ENCODE measurements at regions not wholly inside any gene's neighbourhood (a gene's known extent, or its start where the extent isn't known, plus 50 kb on each side); places are given as distances from the start of the nearest gene placed in this dataset.

- WGBS (ENCODE audit: insufficient coverage): 100% methylated on average over 1 of the region's 3 CpGs
- Histone ChIP-seq H3K27me3 (ENCODE audit: control insufficient read depth, insufficient read depth, low read length) (no peaks in the 10 kb centered on the region), H3K4me3 (ENCODE audit: low read length) (no peak overlapping the region), H3K27ac (ENCODE audit: low read length) (no peak overlapping the region), H3K36me3 (ENCODE audit: control insufficient read depth, insufficient read depth, low read length) (no peaks in the 10 kb centered on the region), H3K9me3 (replicated peaks; ENCODE audit: control insufficient read depth, low read depth, low read length) (peaks cover 5% of the 10 kb centered on the region), H3K4me1 (ENCODE audit: control insufficient read depth, insufficient read depth, low read length) (no peaks in the 10 kb centered on the region)
- no peak for DNase-seq
These were observed 76.7 kb upstream of the WDR75 start for GRCh38 chr2:189364607-189365006.

DNA sequence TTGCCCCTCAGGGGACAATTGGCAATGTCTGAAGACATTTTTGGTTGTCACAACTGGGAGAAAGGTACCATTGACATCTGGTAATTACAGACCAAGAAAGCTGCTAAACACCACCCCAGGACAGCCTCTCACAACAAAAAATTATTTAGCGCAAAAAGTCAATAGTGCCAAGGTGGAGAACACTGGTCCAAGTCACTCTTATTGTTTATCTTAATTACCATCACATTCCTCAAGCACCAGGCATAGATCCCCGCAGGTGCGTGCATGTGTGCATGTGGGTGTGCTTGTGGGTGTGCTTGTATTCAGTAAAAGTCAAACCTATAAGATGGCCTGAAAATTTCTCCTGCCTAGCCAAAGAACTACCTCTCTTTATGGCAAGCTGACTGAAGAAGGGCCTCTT lies 74.9 kb upstream of the WDR75 start:
- Histone ChIP-seq H3K27me3 (ENCODE audit: control insufficient read depth, insufficient read depth, low read length) (no peaks in the 10 kb centered on the region), H3K9me3 (replicated peaks; ENCODE audit: control insufficient read depth, low read depth, low read length) (no peaks in the 10 kb centered on the region), H3K4me3 (ENCODE audit: low read length) (no peak overlapping the region), H3K4me1 (ENCODE audit: control insufficient read depth, insufficient read depth, low read length) (no peaks in the 10 kb centered on the region), H3K36me3 (ENCODE audit: control insufficient read depth, insufficient read depth, low read length) (no peaks in the 10 kb centered on the region), H3K27ac (ENCODE audit: low read length) (no peak overlapping the region)
- DNase-seq: no peak
- no CpG with 5 or more reads among the region's 3 CpGs for WGBS (ENCODE audit: insufficient coverage)

- no peaks in the 10 kb centered on the region for H3K9me3 ChIP-seq (replicated peaks; ENCODE audit: control insufficient read depth, low read depth, low read length)
- no peaks in the 10 kb centered on the region for H3K36me3 ChIP-seq (ENCODE audit: control insufficient read depth, insufficient read depth, low read length)
- H3K4me3 ChIP-seq (ENCODE audit: low read length): no peak overlapping the region
- no peak for DNase-seq
- H3K27me3 ChIP-seq (ENCODE audit: control insufficient read depth, insufficient read depth, low read length): no peaks in the 10 kb centered on the region
- 44% methylated on average over 1 of the region's 2 CpGs for WGBS (ENCODE audit: insufficient coverage)
- no peak overlapping the region for H3K27ac ChIP-seq (ENCODE audit: low read length)
- no peaks in the 10 kb centered on the region for H3K4me1 ChIP-seq (ENCODE audit: control insufficient read depth, insufficient read depth, low read length)
These were observed 73.9 kb upstream of the WDR75 start for GRCh38 chr2:189367343-189367742.

GRCh38 chr2:189369566-189369965 lies 71.7 kb upstream of the WDR75 start:
- Histone ChIP-seq H3K36me3 (ENCODE audit: control insufficient read depth, insufficient read depth, low read length) (no peaks in the 10 kb centered on the region), H3K27ac (ENCODE audit: low read length) (no peak overlapping the region), H3K4me1 (ENCODE audit: control insufficient read depth, insufficient read depth, low read length) (no peaks in the 10 kb centered on the region), H3K4me3 (ENCODE audit: low read length) (no peak overlapping the region), H3K27me3 (ENCODE audit: control insufficient read depth, insufficient read depth, low read length) (no peaks in the 10 kb centered on the region), H3K9me3 (replicated peaks; ENCODE audit: control insufficient read depth, low read depth, low read length) (no peaks in the 10 kb centered on the region)
- no peak for DNase-seq
- no CpG with 5 or more reads among the region's 3 CpGs for WGBS (ENCODE audit: insufficient coverage)

DNA sequence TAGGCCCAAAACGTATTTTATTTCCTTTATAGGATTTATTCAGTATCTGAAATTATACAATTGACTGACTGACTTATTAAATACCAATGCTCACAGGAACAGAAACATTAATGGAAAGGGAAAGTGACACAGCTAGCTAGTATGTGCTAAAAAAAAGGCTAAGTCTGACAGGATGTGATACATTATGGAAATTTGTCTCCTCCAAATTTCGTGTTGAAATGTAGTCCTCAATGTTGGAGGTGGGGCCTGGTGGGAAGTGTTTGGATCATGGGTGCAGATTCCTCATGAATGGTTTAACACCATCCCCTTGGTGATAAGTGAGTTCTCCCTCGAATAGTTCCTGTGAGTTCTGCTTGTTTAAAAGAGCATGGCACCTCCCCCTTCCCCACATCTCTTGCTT lies 70.6 kb upstream of the WDR75 start:
- WGBS (ENCODE audit: insufficient coverage): 80% methylated on average over 1 of the region's 3 CpGs

GRCh38 chr2:189372688-189373257 lies 68.5 kb upstream of the WDR75 start:
- peak; percentile 95 for DNase-seq

More for the DNA sequence above, 70.6 kb upstream of the WDR75 start:
- Histone ChIP-seq H3K9me3 (replicated peaks; ENCODE audit: control insufficient read depth, low read depth, low read length) (no peaks in the 10 kb centered on the region), H3K4me3 (ENCODE audit: low read length) (no peak overlapping the region), H3K36me3 (ENCODE audit: control insufficient read depth, insufficient read depth, low read length) (no peaks in the 10 kb centered on the region), H3K27me3 (ENCODE audit: control insufficient read depth, insufficient read depth, low read length) (no peaks in the 10 kb centered on the region), H3K4me1 (ENCODE audit: control insufficient read depth, insufficient read depth, low read length) (no peaks in the 10 kb centered on the region), H3K27ac (ENCODE audit: low read length) (no peak overlapping the region)
- no peak for DNase-seq

GRCh38 chr2:189374481-189374880 lies 66.8 kb upstream of the WDR75 start:
- Histone ChIP-seq H3K4me3 (ENCODE audit: low read length) (no peak overlapping the region), H3K4me1 (ENCODE audit: control insufficient read depth, insufficient read depth, low read length) (no peaks in the 10 kb centered on the region), H3K9me3 (replicated peaks; ENCODE audit: control insufficient read depth, low read depth, low read length) (no peaks in the 10 kb centered on the region), H3K36me3 (ENCODE audit: control insufficient read depth, insufficient read depth, low read length) (no peaks in the 10 kb centered on the region), H3K27ac (ENCODE audit: low read length) (no peak overlapping the region), H3K27me3 (ENCODE audit: control insufficient read depth, insufficient read depth, low read length) (no peaks in the 10 kb centered on the region)
- no peak for DNase-seq

More at GRCh38 chr2:189372688-189373257, 68.5 kb upstream of the WDR75 start:
- H3K27ac ChIP-seq (ENCODE audit: low read length): peak overlapping the region; percentile 79
- H3K27me3 ChIP-seq (ENCODE audit: control insufficient read depth, insufficient read depth, low read length): no peaks in the 10 kb centered on the region
- no peaks in the 10 kb centered on the region for H3K36me3 ChIP-seq (ENCODE audit: control insufficient read depth, insufficient read depth, low read length)
- H3K4me1 ChIP-seq (ENCODE audit: control insufficient read depth, insufficient read depth, low read length): no peaks in the 10 kb centered on the region
- WGBS (ENCODE audit: insufficient coverage): no CpG with 5 or more reads among the region's 1 CpG
- no peak overlapping the region for H3K4me3 ChIP-seq (ENCODE audit: low read length)
- no peaks in the 10 kb centered on the region for H3K9me3 ChIP-seq (replicated peaks; ENCODE audit: control insufficient read depth, low read depth, low read length)

DNA sequence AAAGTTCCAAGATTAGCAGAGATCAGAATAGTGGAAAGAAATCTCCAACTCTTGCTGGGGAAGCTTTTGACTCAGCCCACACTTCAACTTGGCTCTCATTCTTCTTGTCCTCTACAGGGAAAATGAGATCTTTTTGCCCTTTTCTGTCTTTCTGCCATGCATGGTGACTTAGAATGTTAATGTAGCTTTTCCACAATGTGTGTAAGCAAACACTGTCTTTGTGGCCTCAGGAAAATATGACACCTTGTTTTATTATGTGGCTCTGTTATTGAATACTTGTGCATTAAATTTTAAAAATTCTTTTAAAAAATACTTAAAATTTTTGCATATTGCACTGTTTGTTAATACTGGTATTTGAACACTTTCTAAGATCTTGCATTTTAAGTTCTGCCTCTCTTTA lies 65.4 kb upstream of the WDR75 start:
- H3K27me3 ChIP-seq (ENCODE audit: control insufficient read depth, insufficient read depth, low read length): no peaks in the 10 kb centered on the region
- no peak overlapping the region for H3K27ac ChIP-seq (ENCODE audit: low read length)
- no peak overlapping the region for H3K4me3 ChIP-seq (ENCODE audit: low read length)
- peak; percentile 36 for DNase-seq
- no peaks in the 10 kb centered on the region for H3K4me1 ChIP-seq (ENCODE audit: control insufficient read depth, insufficient read depth, low read length)
- H3K9me3 ChIP-seq (replicated peaks; ENCODE audit: control insufficient read depth, low read depth, low read length): no peaks in the 10 kb centered on the region
- no peaks in the 10 kb centered on the region for H3K36me3 ChIP-seq (ENCODE audit: control insufficient read depth, insufficient read depth, low read length)

GRCh38 chr2:189379287-189379630 lies 62.0 kb upstream of the WDR75 start:
- H3K4me3 ChIP-seq (ENCODE audit: low read length): no peak overlapping the region
- no peak for DNase-seq
- no peaks in the 10 kb centered on the region for H3K27me3 ChIP-seq (ENCODE audit: control insufficient read depth, insufficient read depth, low read length)
- no peak overlapping the region for H3K27ac ChIP-seq (ENCODE audit: low read length)
- no CpG with 5 or more reads among the region's 2 CpGs for WGBS (ENCODE audit: insufficient coverage)
- no peaks in the 10 kb centered on the region for H3K9me3 ChIP-seq (replicated peaks; ENCODE audit: control insufficient read depth, low read depth, low read length)
- no peaks in the 10 kb centered on the region for H3K36me3 ChIP-seq (ENCODE audit: control insufficient read depth, insufficient read depth, low read length)
- no peaks in the 10 kb centered on the region for H3K4me1 ChIP-seq (ENCODE audit: control insufficient read depth, insufficient read depth, low read length)

DNA sequence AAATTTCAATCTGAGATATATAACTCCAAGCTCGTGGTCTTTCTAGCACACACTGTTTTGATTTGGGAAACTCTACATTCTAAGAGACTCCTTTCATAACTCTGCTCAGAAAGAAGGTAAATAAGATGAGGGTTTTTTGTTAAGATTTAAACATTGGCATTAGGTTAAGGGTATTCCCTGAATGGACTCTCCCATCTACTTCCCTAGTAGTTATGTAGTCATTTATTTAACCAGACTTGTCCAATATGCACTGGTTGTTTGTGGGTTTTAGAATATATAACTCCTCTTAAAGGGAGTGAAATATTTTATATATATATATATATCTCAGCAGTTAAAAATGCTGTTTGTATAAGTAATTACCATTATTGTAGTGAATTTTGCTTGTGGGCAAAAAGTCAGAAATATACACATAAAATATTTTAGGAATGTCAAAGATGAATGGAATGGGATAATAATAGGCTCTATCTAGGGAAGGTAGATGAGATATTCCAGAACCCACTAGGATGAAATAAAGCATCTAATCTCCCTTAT lies 61.5 kb upstream of the WDR75 start:
- H3K27ac ChIP-seq (ENCODE audit: low read length): no peak overlapping the region
- no peaks in the 10 kb centered on the region for H3K9me3 ChIP-seq (replicated peaks; ENCODE audit: control insufficient read depth, low read depth, low read length)
- H3K36me3 ChIP-seq (ENCODE audit: control insufficient read depth, insufficient read depth, low read length): no peaks in the 10 kb centered on the region
- H3K4me1 ChIP-seq (ENCODE audit: control insufficient read depth, insufficient read depth, low read length): no peaks in the 10 kb centered on the region
- H3K4me3 ChIP-seq (ENCODE audit: low read length): no peak overlapping the region
- DNase-seq: no peak
- H3K27me3 ChIP-seq (ENCODE audit: control insufficient read depth, insufficient read depth, low read length): no peaks in the 10 kb centered on the region
- WGBS (ENCODE audit: insufficient coverage): no CpG with 5 or more reads among the region's 1 CpG

- no peak for DNase-seq
- Histone ChIP-seq H3K4me3 (ENCODE audit: low read length) (no peak overlapping the region), H3K9me3 (replicated peaks; ENCODE audit: control insufficient read depth, low read depth, low read length) (no peaks in the 10 kb centered on the region), H3K4me1 (ENCODE audit: control insufficient read depth, insufficient read depth, low read length) (no peaks in the 10 kb centered on the region), H3K36me3 (ENCODE audit: control insufficient read depth, insufficient read depth, low read length) (no peaks in the 10 kb centered on the region), H3K27me3 (ENCODE audit: control insufficient read depth, insufficient read depth, low read length) (no peaks in the 10 kb centered on the region), H3K27ac (ENCODE audit: low read length) (no peak overlapping the region)
These were observed 58.6 kb upstream of the WDR75 start for GRCh38 chr2:189382668-189383067.
